VCaP (cell line): ENCODE measurements at regions not wholly inside any gene's neighbourhood (a gene's known extent, or its start where the extent isn't known, plus 50 kb on each side); places are given as distances from the start of the nearest gene placed in this dataset.

ENCODE experiments used
- H3K27ac ChIP-seq: fragments of 450-650 bp; 2 replicates; pipeline ENCODE4 v1.5.1; 2017
- CTCF ChIP-seq: fragments of 450-650 bp; conservative IDR thresholded peaks from 2 replicates; pipeline ENCODE4 v1.5.1; 2017; ENCODE audit warnings: mild to moderate bottlenecking, moderate library complexity

DNA sequence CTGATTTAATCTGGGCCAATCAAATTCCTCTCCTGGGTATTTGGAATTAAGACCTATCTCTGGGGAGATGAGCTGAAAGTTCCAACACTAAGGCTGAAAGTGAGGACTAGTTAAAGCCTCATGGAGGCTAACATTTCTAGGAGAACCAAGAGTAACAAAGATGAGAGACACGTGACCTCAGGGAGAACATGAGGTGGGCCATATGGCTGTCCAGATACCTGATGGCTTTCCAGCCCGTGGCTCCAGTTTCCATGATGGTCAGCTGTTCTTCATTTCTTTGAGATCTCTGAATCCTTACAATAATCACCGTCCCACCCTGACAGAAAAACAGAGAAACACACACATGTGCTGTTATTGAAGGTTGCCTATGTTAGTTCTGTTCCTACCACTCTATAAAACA is 66.1 kb downstream of the LEPR start:
- H3K27ac ChIP-seq, result no peak overlapping the region
- no peak for TF ChIP-seq CTCF

- TF ChIP-seq CTCF, result no peak
- no peak overlapping the region for H3K27ac ChIP-seq
Observed at GRCh38 chr1:65489481-65489880, 69.0 kb downstream of the LEPR start.

DNA sequence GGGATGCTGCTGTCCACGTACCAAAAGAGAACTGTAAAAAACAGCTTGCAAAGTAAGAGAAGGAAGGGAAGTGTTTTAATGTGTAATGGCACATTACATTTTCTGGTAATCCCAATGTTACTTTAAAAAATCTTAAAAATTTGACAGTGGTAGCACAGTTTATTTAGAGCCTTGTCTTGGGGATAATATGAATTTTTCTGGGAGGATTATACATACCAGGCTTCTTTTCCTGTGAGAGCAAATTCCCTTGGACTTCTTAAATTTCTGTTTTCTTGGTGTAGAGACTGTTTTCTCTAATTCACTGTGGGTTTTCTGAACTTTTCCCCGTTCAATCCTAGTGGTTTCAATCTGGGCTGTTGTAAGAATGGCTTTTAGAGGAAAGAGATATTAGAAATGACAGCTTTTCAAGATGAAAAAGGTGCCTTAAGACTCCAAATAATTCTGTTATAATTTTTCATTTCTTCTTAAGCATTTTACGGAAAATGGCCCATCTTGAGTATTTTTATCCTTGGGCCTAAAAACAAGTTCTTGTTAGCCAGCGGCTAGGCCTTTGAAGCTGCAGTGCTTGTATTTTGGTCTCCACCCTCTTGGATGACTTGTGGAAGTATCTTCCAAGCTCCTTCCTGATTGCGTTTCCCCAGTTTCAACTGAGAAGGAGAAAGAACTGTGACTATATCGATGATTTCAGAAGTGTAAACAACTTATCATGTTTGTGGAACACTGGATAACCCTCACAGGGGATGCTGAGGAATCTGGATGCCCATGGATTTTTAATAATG is 70.0 kb downstream of the LEPR start:
- no peak overlapping the region for H3K27ac ChIP-seq
- TF ChIP-seq CTCF, result no peak

GRCh38 chr1:65491472-65491871 is 71.0 kb downstream of the LEPR start:
- H3K27ac ChIP-seq, result no peak overlapping the region
- TF ChIP-seq CTCF, result no peak

- TF ChIP-seq CTCF, result no peak
- H3K27ac ChIP-seq, result peak overlapping the region; percentile 65
Observed at GRCh38 chr1:65493802-65494201, 73.3 kb downstream of the LEPR start.

DNA sequence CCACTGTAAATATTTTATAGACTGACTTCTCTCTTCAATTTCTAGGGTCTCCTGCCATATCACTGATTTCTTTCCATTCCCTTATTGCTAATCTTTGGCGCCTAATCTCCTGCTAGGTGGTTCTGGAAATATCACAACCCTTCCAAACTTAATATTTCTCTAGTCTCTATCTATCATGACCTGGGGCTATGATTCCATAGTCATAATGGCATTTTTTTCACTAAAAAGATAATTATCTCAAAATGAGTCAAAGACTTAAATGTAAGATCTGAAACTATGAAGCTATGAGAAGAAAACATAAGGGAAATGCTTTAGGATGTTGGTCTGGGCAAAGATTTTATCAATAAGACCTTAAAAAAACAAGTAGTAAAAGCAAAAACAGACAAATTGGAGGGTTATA is 74.2 kb downstream of the LEPR start:
- H3K27ac ChIP-seq, result peak overlapping the region; percentile 65
- TF ChIP-seq CTCF, result no peak

DNA sequence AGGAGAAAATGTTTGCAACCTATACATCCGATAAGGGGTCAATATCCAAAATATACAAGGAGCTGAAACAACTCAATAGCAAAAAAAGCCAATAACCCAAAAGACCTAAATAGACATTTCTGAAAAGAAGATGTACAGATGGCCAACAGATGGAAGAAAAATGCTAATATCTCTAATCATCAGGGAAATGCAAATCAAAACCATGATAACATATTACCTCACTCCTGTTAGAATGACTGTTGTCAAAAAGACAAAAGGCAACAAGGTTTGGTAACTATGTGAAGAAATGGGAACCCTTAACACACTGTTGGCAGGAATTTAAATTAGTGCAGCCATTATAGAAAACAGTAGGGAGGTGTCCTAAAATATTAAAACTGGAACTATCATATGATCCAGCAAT is 74.7 kb downstream of the LEPR start:
- H3K27ac ChIP-seq, result peak overlapping the region; percentile 65
- no peak for TF ChIP-seq CTCF
